HepG2 (cell line): ENCODE measurements at regions not wholly inside any gene's neighbourhood (a gene's known extent, or its start where the extent isn't known, plus 50 kb on each side); places are given as distances from the start of the nearest gene placed in this dataset.

ENCODE experiments used
- ATAC-seq: fragments of 200-7000 bp; cut with Tn5 transposase; 3 replicates; pipeline ENCODE4 v1.9.1; 2020; ENCODE audit warnings: mild to moderate bottlenecking, moderate library complexity
- BruUV-seq: library from RNA; stranded (reverse); fragments of 400-500 nt; replicated peaks from 2 replicates; lab custom pipeline; 2021; lab: Mats Ljungman, UMichigan
- CTCF ChIA-PET: fragments of 300-600 bp; formaldehyde crosslinking; extraction: SDS; loops from one replicate; lab custom pipeline; 2021; ENCODE audit warnings: low total read pairs, inconsistent platforms, low intra/inter-chr PET ratio; lab: Yijun Ruan, JAX
- POLR2A ChIA-PET: fragments of 350-600 bp; sonication (Branson Sonifier 250); formaldehyde crosslinking; loops from one replicate; lab custom pipeline; 2020; ENCODE audit warnings: antibody characterized with exemption, inconsistent platforms; lab: Yijun Ruan, JAX
- DNase-seq: peaks from one replicate; pipeline ENCODE4 v3.0.0-alpha.2; 2015; ENCODE audit warnings: low spot score
- FAIRE-seq: peaks from 3 replicates; lab custom pipeline; 2011; peaks lifted over from hg19 to GRCh38; lab: Jason Lieb, UNC
- H2AFZ ChIP-seq: one replicate; pipeline ENCODE4 v1.6.1; 2011; ENCODE audit warnings: low read length, inconsistent platforms
- H3K27ac ChIP-seq: fragments of 300-600 bp; 3 replicates; pipeline ENCODE4 v1.8.0; 2011; ENCODE audit warnings: mixed run types, mild to moderate bottlenecking, mixed read lengths, low read length, inconsistent platforms; ENCODE audit not compliant: insufficient read depth; ENCODE audit errors: extremely low read length
- H3K27me3 ChIP-seq, 2 experiments: fragments of 200-600 bp in 1 of 2; 2 replicates in 1 of 2; 3 replicates in 1 of 2; pipeline versions ENCODE4 v1.6.0 to v1.8.0; 2011; ENCODE audit warnings: low read length in 2 of 2, mild to moderate bottlenecking in 2 of 2, moderate library complexity in 2 of 2, inconsistent platforms in 1 of 2; ENCODE audit not compliant: insufficient read depth in 2 of 2, control insufficient read depth in 1 of 2
- H3K36me3 ChIP-seq, 2 experiments: fragments of 200-600 bp in 1 of 2; replicated peaks in 1 of 2; 2 replicates in 1 of 2; 3 replicates in 1 of 2; pipeline versions ENCODE4 v1.5.1 to v1.8.0; 2011; ENCODE audit warnings: low read length in 2 of 2, inconsistent platforms in 1 of 2; ENCODE audit not compliant: insufficient read depth in 2 of 2, control insufficient read depth in 1 of 2
- H3K4me1 ChIP-seq: 2 replicates; pipeline ENCODE4 v1.5.1; 2012; ENCODE audit warnings: low read length, inconsistent platforms; ENCODE audit not compliant: insufficient read depth
- H3K4me2 ChIP-seq: 2 replicates; pipeline ENCODE4 v1.6.0; 2011; ENCODE audit warnings: low read depth, low read length, inconsistent platforms
- H3K4me3 ChIP-seq, 3 experiments: fragments of 200-600 bp in 1 of 3; sonication (generic), shearing (Covaris generic) in 1 of 3; replicated peaks in 1 of 3; 2 replicates each; pipeline ENCODE4 v1.5.1; 2011 to 2016; ENCODE audit warnings: low read length in 3 of 3, inconsistent platforms in 2 of 3, low read depth in 2 of 3, mild to moderate bottlenecking in 2 of 3, control low read depth in 1 of 3, mixed read lengths in 1 of 3; ENCODE audit not compliant: insufficient read depth in 1 of 3
- H3K79me2 ChIP-seq: one replicate; pipeline ENCODE4 v1.6.1; 2011; ENCODE audit warnings: low read length, inconsistent platforms; ENCODE audit not compliant: insufficient read depth
- H3K9ac ChIP-seq: 2 replicates; pipeline ENCODE4 v1.6.0; 2011; ENCODE audit warnings: mild to moderate bottlenecking, low read depth, low read length, inconsistent platforms; ENCODE audit not compliant: insufficient read depth
- H3K9me3 ChIP-seq: 2 replicates; pipeline ENCODE4 v1.5.1; 2012; ENCODE audit warnings: mild to moderate bottlenecking, low read length
- H4K20me1 ChIP-seq: 2 replicates; pipeline ENCODE4 v1.6.0; 2011; ENCODE audit warnings: inconsistent platforms, mild to moderate bottlenecking, low read length, moderate library complexity; ENCODE audit not compliant: insufficient read depth
- BRF2 ChIP-seq: sonication (generic); formaldehyde crosslinking; IDR thresholded peaks from 2 replicates; pipeline ENCODE4 v1.8.1; 2022; ENCODE audit warnings: mild to moderate bottlenecking, missing genetic modification reagents
- GPBP1L1 ChIP-seq: sonication (generic); formaldehyde crosslinking; IDR thresholded peaks from 2 replicates; pipeline ENCODE4 v1.5.0; 2020; ENCODE audit warnings: mild to moderate bottlenecking, missing genetic modification reagents
- PHF8 ChIP-seq: sonication (generic); formaldehyde crosslinking; IDR thresholded peaks from 2 replicates; pipeline ENCODE4 v1.5.0; 2020; ENCODE audit warnings: missing genetic modification reagents
- SKIL ChIP-seq: sonication (generic); formaldehyde crosslinking; IDR thresholded peaks from 2 replicates; pipeline ENCODE4 v1.8.0; 2022; ENCODE audit warnings: missing genetic modification reagents, mild to moderate bottlenecking, moderate library complexity, borderline replicate concordance
- SRF ChIP-seq: IDR thresholded peaks from 2 replicates; pipeline ENCODE4 v1.6.1; 2011; ENCODE audit warnings: mild to moderate bottlenecking, low read depth, low read length, moderate library complexity
- ZNF101 ChIP-seq: sonication (generic); formaldehyde crosslinking; IDR thresholded peaks from 2 replicates; pipeline ENCODE4 v1.4.0; 2020; ENCODE audit warnings: mild to moderate bottlenecking, low read depth, missing genetic modification reagents, borderline replicate concordance
- ZNF816 ChIP-seq: sonication (generic); formaldehyde crosslinking; IDR thresholded peaks from 2 replicates; pipeline ENCODE4 v1.8.0; 2022; ENCODE audit warnings: missing genetic modification reagents, mild to moderate bottlenecking, borderline replicate concordance
- WGBS: methylation state at CpG from one replicate; pipeline ENCODE4 v1.1.6; 2017; ENCODE audit warnings: low lambda C conversion rate; 5-methylcytosine and 5-hydroxymethylcytosine counted together
- in situ Hi-C: cut with HindIII; loops from 2 replicates; pipeline ENCODE4 v1.10.0; 2017; ENCODE audit warnings: low pct_unique_long_range_greater_than_20kb; ENCODE audit not compliant: extremely low pct_ligation_motif_present
- intact Hi-C: fragments of 100-400 bp; cut with micrococcal nuclease; formaldehyde crosslinking; loops from one replicate; pipeline ENCODE4 v1.10.0; 2022; ENCODE audit not compliant: unreplicated experiment
- TF ChIP-seq, protein P1 (sequence below): sonication (generic); formaldehyde crosslinking; IDR thresholded peaks from 2 replicates; pipeline ENCODE4 v1.5.1; 2020; ENCODE audit warnings: missing genetic modification reagents, mild to moderate bottlenecking, borderline replicate concordance
- TF ChIP-seq, protein P2 (sequence below), 2 experiments: sonication (generic) in 1 of 2; formaldehyde crosslinking in 1 of 2; IDR thresholded peaks; 2 replicates each; pipeline versions ENCODE4 v1.4.0 to v1.6.1; 2018 to 2020; ENCODE audit warnings: missing genetic modification reagents in 2 of 2, borderline replicate concordance in 1 of 2, low read depth in 1 of 2, mild to moderate bottlenecking in 1 of 2, missing biosample characterization in 1 of 2
- TF ChIP-seq, protein P3 (sequence below), 2 experiments: sonication (generic) in 1 of 2; formaldehyde crosslinking in 1 of 2; IDR thresholded peaks; 2 replicates each; pipeline versions ENCODE4 v1.4.0 to v1.6.1; 2016 to 2020; ENCODE audit warnings: borderline replicate concordance in 1 of 2, low read depth in 1 of 2, mild to moderate bottlenecking in 1 of 2, missing genetic modification reagents in 1 of 2

DNA sequence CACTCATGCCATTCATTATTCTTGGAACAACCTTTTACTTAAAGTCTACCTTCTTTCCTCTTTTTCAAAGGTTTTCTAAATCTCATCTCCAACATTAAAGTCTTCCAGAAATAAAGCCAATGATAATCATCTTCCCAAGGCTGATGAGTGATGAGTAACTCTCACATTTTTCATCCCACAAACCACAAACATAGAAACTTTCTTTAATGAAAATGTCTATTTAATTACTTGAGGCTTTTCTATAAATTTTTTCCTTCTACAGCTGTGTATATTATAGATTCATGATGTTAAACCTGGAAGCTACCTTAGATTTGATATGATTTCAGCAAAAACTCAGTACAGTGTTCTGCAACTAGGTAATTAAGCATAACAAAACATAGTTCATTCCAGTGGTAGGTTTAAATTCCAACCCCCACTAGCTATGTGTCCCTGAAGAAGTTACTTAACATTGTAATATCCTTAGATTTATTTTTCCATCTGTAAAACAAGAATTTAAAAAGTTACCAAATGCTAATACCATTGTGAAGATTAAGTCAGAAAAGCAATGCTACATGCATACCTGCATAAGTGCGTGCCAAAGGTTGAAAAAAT lies 845.4 kb downstream of the KCNA4 start:
- intact Hi-C loops: no loop called here
- no TSS peak for BruUV-seq
- CTCF ChIA-PET: no interaction called here
- TF ChIP-seq, protein P1, sequence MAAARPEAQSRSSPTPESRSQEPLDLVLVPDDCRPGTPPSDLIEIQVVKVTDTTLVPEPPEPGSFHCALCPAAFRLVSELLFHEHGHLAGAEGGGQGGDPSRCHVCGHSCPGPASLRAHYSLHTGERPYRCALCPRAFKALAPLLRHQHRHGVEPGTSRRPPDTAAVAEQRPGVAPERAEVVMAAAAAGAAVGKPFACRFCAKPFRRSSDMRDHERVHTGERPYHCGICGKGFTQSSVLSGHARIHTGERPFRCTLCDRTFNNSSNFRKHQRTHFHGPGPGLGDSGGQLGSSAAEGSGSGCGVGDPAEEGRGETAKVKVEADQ (CRISPR knock-in tag): no peak
- TF ChIP-seq SRF (no peak), GPBP1L1 (CRISPR knock-in tag) (no peak), ZNF816 (CRISPR knock-in tag) (no peak), SKIL (no peak), ZNF101 (CRISPR knock-in tag) (no peak), BRF2 (CRISPR knock-in tag) (no peak), PHF8 (CRISPR knock-in tag) (no peak)
- TF ChIP-seq, protein P2, sequence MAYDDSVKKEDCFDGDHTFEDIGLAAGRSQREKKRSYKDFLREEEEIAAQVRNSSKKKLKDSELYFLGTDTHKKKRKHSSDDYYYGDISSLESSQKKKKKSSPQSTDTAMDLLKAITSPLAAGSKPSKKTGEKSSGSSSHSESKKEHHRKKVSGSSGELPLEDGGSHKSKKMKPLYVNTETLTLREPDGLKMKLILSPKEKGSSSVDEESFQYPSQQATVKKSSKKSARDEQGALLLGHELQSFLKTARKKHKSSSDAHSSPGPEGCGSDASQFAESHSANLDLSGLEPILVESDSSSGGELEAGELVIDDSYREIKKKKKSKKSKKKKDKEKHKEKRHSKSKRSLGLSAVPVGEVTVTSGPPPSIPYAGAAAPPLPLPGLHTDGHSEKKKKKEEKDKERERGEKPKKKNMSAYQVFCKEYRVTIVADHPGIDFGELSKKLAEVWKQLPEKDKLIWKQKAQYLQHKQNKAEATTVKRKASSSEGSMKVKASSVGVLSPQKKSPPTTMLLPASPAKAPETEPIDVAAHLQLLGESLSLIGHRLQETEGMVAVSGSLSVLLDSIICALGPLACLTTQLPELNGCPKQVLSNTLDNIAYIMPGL (CRISPR knock-in tag; IDR thresholded peaks at IDR 0.05; ENCODE audit: borderline replicate concordance in 1 of 2, low read depth in 1 of 2): no peak
- TF ChIP-seq, protein P3, sequence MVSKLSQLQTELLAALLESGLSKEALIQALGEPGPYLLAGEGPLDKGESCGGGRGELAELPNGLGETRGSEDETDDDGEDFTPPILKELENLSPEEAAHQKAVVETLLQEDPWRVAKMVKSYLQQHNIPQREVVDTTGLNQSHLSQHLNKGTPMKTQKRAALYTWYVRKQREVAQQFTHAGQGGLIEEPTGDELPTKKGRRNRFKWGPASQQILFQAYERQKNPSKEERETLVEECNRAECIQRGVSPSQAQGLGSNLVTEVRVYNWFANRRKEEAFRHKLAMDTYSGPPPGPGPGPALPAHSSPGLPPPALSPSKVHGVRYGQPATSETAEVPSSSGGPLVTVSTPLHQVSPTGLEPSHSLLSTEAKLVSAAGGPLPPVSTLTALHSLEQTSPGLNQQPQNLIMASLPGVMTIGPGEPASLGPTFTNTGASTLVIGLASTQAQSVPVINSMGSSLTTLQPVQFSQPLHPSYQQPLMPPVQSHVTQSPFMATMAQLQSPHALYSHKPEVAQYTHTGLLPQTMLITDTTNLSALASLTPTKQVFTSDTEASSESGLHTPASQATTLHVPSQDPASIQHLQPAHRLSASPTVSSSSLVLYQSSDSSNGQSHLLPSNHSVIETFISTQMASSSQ (IDR thresholded peaks at IDR 0.05; ENCODE audit: low read depth): no peak
- TF ChIP-seq, protein P3 (CRISPR knock-in tag; IDR thresholded peaks at IDR 0.05; ENCODE audit: borderline replicate concordance): no peak

More for the DNA sequence above, 845.4 kb downstream of the KCNA4 start:
- no peak overlapping the region for H3K4me3 ChIP-seq
- no peak for FAIRE-seq
- H3K27me3 ChIP-seq: peaks cover 0 to 1% of the 10 kb centered on the region in 2 experiments; a peak in 1 of 5 replicates
- no peaks in the 10 kb centered on the region for H3K79me2 ChIP-seq
- no peak overlapping the region for H3K4me2 ChIP-seq
- H3K4me1 ChIP-seq: no peaks in the 10 kb centered on the region
- no peaks in the 10 kb centered on the region for H4K20me1 ChIP-seq
- no peak overlapping the region for H3K9ac ChIP-seq
- no peaks in the 10 kb centered on the region for H3K36me3 ChIP-seq
- in situ Hi-C loops: loop anchor here (25.0 kb wide), 1 partner anchor 1484 kb away; no protein-coding TSS in a partner anchor
- H3K27ac ChIP-seq: no peak overlapping the region
- ATAC-seq: no peak
- H3K9me3 ChIP-seq: 0 out of 2 replicates have a peak, but pooled peaks cover 4% of the 10 kb centered on the region
- no peak for DNase-seq
- WGBS: 21% methylated on average over 1 of the region's 1 CpG
- H2AFZ ChIP-seq: no peak overlapping the region
- POLR2A ChIA-PET: no interaction called here
